ENCODE measurements at regions not wholly inside any gene's neighbourhood (a gene's known extent, or its start where the extent isn't known, plus 50 kb on each side); places are given as distances from the start of the nearest gene placed in this dataset.

DNA sequence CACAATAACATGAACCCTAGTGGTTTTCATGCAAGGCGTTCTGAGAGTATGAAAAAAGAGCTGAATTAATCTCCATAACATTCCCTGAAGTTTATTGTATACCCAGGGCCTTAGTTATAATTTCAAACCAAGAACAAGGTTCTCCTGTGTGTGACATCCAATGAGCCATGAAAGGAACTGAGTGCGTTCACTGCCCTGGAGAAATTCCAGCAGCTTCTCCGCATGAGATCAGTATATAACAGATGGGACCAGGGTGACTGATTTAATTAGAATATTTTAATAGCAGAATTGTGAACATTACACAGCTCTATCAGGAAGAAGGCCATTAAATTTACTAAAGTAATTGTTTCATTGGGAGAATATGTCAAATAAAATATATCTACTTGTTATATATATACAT lies 1190.5 kb upstream of the SLC10A2 start:
- Histone ChIP-seq H3K27ac (no peak overlapping the region), H3K79me2 (no peaks in the 10 kb centered on the region), H3K4me2 (no peak overlapping the region), H4K20me1 (ENCODE audit: insufficient read depth, poor library complexity, severe bottlenecking) (no peaks in the 10 kb centered on the region), H2AFZ (no peak overlapping the region), H3K9me2 (replicated peaks; ENCODE audit: insufficient read depth) (no peaks in the 10 kb centered on the region), H3K4me3 (no peak overlapping the region), H3K4me1 (ENCODE audit: insufficient read depth) (no peaks in the 10 kb centered on the region), H3K9me3 (ENCODE audit: low read depth) (no peaks in the 10 kb centered on the region), H3K36me3 (replicated peaks; ENCODE audit: insufficient read depth, low read depth) (no peaks in the 10 kb centered on the region), H3K27me3 (no peaks in the 10 kb centered on the region)
- WGBS (ENCODE audit: low lambda C conversion rate, missing lambda C conversion rate), result 97% methylated on average over 3 of the region's 3 CpGs
- TF ChIP-seq, protein P1, sequence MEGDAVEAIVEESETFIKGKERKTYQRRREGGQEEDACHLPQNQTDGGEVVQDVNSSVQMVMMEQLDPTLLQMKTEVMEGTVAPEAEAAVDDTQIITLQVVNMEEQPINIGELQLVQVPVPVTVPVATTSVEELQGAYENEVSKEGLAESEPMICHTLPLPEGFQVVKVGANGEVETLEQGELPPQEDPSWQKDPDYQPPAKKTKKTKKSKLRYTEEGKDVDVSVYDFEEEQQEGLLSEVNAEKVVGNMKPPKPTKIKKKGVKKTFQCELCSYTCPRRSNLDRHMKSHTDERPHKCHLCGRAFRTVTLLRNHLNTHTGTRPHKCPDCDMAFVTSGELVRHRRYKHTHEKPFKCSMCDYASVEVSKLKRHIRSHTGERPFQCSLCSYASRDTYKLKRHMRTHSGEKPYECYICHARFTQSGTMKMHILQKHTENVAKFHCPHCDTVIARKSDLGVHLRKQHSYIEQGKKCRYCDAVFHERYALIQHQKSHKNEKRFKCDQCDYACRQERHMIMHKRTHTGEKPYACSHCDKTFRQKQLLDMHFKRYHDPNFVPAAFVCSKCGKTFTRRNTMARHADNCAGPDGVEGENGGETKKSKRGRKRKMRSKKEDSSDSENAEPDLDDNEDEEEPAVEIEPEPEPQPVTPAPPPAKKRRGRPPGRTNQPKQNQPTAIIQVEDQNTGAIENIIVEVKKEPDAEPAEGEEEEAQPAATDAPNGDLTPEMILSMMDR (IDR thresholded peaks at IDR 0.05; ENCODE audit: poor library complexity), result no peak
- TF ChIP-seq EZH2phosphoT487 (IDR thresholded peaks at IDR 0.05; ENCODE audit: low read depth, severe bottlenecking, unreplicated experiment) (no peak), EZH2 (IDR thresholded peaks at IDR 0.05; ENCODE audit: borderline replicate concordance) (no peak)
- DNase-seq (ENCODE audit: low spot score), result no peak

- WGBS (ENCODE audit: low lambda C conversion rate, missing lambda C conversion rate), result 64% methylated on average over 5 of the region's 5 CpGs
These were observed 1187.0 kb upstream of the SLC10A2 start for GRCh38 chr13:104253063-104253680.

GRCh38 chr13:104251931-104252330 lies 1185.7 kb upstream of the SLC10A2 start:
- TF ChIP-seq EZH2 (IDR thresholded peaks at IDR 0.05; ENCODE audit: borderline replicate concordance), result no peak
- TF ChIP-seq, protein P1 (IDR thresholded peaks at IDR 0.05; ENCODE audit: poor library complexity), result no peak
- no peak for TF ChIP-seq EZH2phosphoT487 (IDR thresholded peaks at IDR 0.05; ENCODE audit: low read depth, severe bottlenecking, unreplicated experiment)
- H3K79me2 ChIP-seq, result no peaks in the 10 kb centered on the region
- no peak overlapping the region for H3K4me3 ChIP-seq
- no peak overlapping the region for H3K4me2 ChIP-seq
- H2AFZ ChIP-seq, result no peak overlapping the region
- H3K36me3 ChIP-seq (replicated peaks; ENCODE audit: insufficient read depth, low read depth), result no peaks in the 10 kb centered on the region
- H3K9me2 ChIP-seq (replicated peaks; ENCODE audit: insufficient read depth), result no peaks in the 10 kb centered on the region
- no peaks in the 10 kb centered on the region for H4K20me1 ChIP-seq (ENCODE audit: insufficient read depth, poor library complexity, severe bottlenecking)
- H3K27ac ChIP-seq, result no peak overlapping the region
- no peaks in the 10 kb centered on the region for H3K27me3 ChIP-seq
- H3K9me3 ChIP-seq (ENCODE audit: low read depth), result no peaks in the 10 kb centered on the region
- DNase-seq (ENCODE audit: low spot score), result no peak
- H3K4me1 ChIP-seq (ENCODE audit: insufficient read depth), result no peaks in the 10 kb centered on the region

More at GRCh38 chr13:104253063-104253680, 1187.0 kb upstream of the SLC10A2 start:
- no peaks in the 10 kb centered on the region for H3K9me2 ChIP-seq (replicated peaks; ENCODE audit: insufficient read depth)
- no peaks in the 10 kb centered on the region for H3K79me2 ChIP-seq
- no peak for DNase-seq (ENCODE audit: low spot score)
- TF ChIP-seq EZH2 (IDR thresholded peaks at IDR 0.05; ENCODE audit: borderline replicate concordance) (no peak), EZH2phosphoT487 (IDR thresholded peaks at IDR 0.05; ENCODE audit: low read depth, severe bottlenecking, unreplicated experiment) (no peak)
- TF ChIP-seq, protein P1 (IDR thresholded peaks at IDR 0.05; ENCODE audit: poor library complexity), result no peak
- H3K4me2 ChIP-seq, result no peak overlapping the region
- no peaks in the 10 kb centered on the region for H4K20me1 ChIP-seq (ENCODE audit: insufficient read depth, poor library complexity, severe bottlenecking)
- no peaks in the 10 kb centered on the region for H3K9me3 ChIP-seq (ENCODE audit: low read depth)
- no peak overlapping the region for H3K27ac ChIP-seq
- H3K27me3 ChIP-seq, result no peaks in the 10 kb centered on the region
- H2AFZ ChIP-seq, result no peak overlapping the region
- no peaks in the 10 kb centered on the region for H3K4me1 ChIP-seq (ENCODE audit: insufficient read depth)
- H3K36me3 ChIP-seq (replicated peaks; ENCODE audit: insufficient read depth, low read depth), result no peaks in the 10 kb centered on the region
- no peak overlapping the region for H3K4me3 ChIP-seq

GRCh38 chr13:104246955-104247354 lies 1180.7 kb upstream of the SLC10A2 start:
- no peak overlapping the region for H3K4me3 ChIP-seq

More at GRCh38 chr13:104246955-104247354, 1180.7 kb upstream of the SLC10A2 start:
- Histone ChIP-seq H3K27ac (no peak overlapping the region), H3K9me2 (replicated peaks; ENCODE audit: insufficient read depth) (no peaks in the 10 kb centered on the region), H3K9me3 (ENCODE audit: low read depth) (no peaks in the 10 kb centered on the region), H3K4me2 (no peak overlapping the region), H3K4me1 (ENCODE audit: insufficient read depth) (no peaks in the 10 kb centered on the region), H4K20me1 (ENCODE audit: insufficient read depth, poor library complexity, severe bottlenecking) (no peaks in the 10 kb centered on the region), H2AFZ (no peak overlapping the region), H3K27me3 (no peaks in the 10 kb centered on the region), H3K36me3 (replicated peaks; ENCODE audit: insufficient read depth, low read depth) (no peaks in the 10 kb centered on the region), H3K79me2 (no peaks in the 10 kb centered on the region)
- TF ChIP-seq, protein P1 (IDR thresholded peaks at IDR 0.05; ENCODE audit: poor library complexity), result no peak
- TF ChIP-seq EZH2 (IDR thresholded peaks at IDR 0.05; ENCODE audit: borderline replicate concordance) (no peak), EZH2phosphoT487 (IDR thresholded peaks at IDR 0.05; ENCODE audit: low read depth, severe bottlenecking, unreplicated experiment) (no peak)
- no peak for DNase-seq (ENCODE audit: low spot score)

All from hepatocyte (in vitro differentiated cells).